Trophoblast cell (in vitro differentiated cells and primary cell): ENCODE measurements at regions not wholly inside any gene's neighbourhood (a gene's known extent, or its start where the extent isn't known, plus 50 kb on each side); places are given as distances from the start of the nearest gene placed in this dataset.

Experiments used
- DNase-seq, 2 donors: peaks; one replicate each; pipeline ENCODE4 v3.0.0-alpha.2; 2016
- H2AFZ ChIP-seq: 2 replicates; pipeline ENCODE4 v1.6.1; 2013; ENCODE audit warnings: low read length, moderate library complexity, mild to moderate bottlenecking; ENCODE audit not compliant: insufficient read depth, poor library complexity
- H2AK5ac ChIP-seq: 2 replicates; pipeline ENCODE4 v1.6.1; 2013; ENCODE audit warnings: mild to moderate bottlenecking, low read length
- H2BK120ac ChIP-seq: 2 replicates; pipeline ENCODE4 v1.6.1; 2013; ENCODE audit warnings: low read length, mild to moderate bottlenecking, moderate library complexity; ENCODE audit not compliant: insufficient read depth, poor library complexity
- H2BK12ac ChIP-seq: 2 replicates; pipeline ENCODE4 v1.6.1; 2013; ENCODE audit warnings: mild to moderate bottlenecking, low read length, moderate library complexity
- H2BK5ac ChIP-seq: 2 replicates; pipeline ENCODE4 v1.6.1; 2013; ENCODE audit warnings: low read length, low read depth, moderate library complexity, mild to moderate bottlenecking; ENCODE audit not compliant: poor library complexity
- H3K14ac ChIP-seq: 2 replicates; pipeline ENCODE4 v1.6.1; 2013; ENCODE audit warnings: mild to moderate bottlenecking, low read length
- H3K18ac ChIP-seq: 2 replicates; pipeline ENCODE4 v1.6.1; 2013; ENCODE audit warnings: mild to moderate bottlenecking, low read length
- H3K23ac ChIP-seq: 2 replicates; pipeline ENCODE4 v1.6.1; 2013; ENCODE audit warnings: low read length
- H3K27ac ChIP-seq: 2 replicates; pipeline ENCODE4 v1.5.1; 2013; ENCODE audit warnings: low read depth, mild to moderate bottlenecking, inconsistent platforms, low read length, moderate library complexity
- H3K27me3 ChIP-seq: 2 replicates; pipeline ENCODE4 v1.6.1; 2013; ENCODE audit warnings: inconsistent platforms, mild to moderate bottlenecking, low read length, moderate library complexity; ENCODE audit not compliant: insufficient read depth
- H3K36me3 ChIP-seq, 2 experiments: 1 replicate in 1 of 2; 2 replicates in 1 of 2; pipeline ENCODE4 v1.6.1; 2013; ENCODE audit warnings: low read length in 2 of 2, mild to moderate bottlenecking in 2 of 2, moderate library complexity in 1 of 2; ENCODE audit not compliant: insufficient read depth in 2 of 2, control insufficient read depth in 1 of 2
- H3K4ac ChIP-seq: 2 replicates; pipeline ENCODE4 v1.6.1; 2013; ENCODE audit warnings: low read depth, mild to moderate bottlenecking, low read length, moderate library complexity
- H3K4me1 ChIP-seq, 2 experiments: 1 replicate in 1 of 2; 2 replicates in 1 of 2; pipeline ENCODE4 v1.6.1; 2013; ENCODE audit warnings: low read length in 2 of 2, mild to moderate bottlenecking in 2 of 2, moderate library complexity in 1 of 2; ENCODE audit not compliant: insufficient read depth in 2 of 2, control insufficient read depth in 1 of 2
- H3K4me2 ChIP-seq: 2 replicates; pipeline ENCODE4 v1.6.1; 2013; ENCODE audit warnings: inconsistent platforms, mild to moderate bottlenecking, low read length, moderate library complexity
- H3K4me3 ChIP-seq: 2 replicates; pipeline ENCODE4 v1.5.1; 2013; ENCODE audit warnings: mild to moderate bottlenecking, low read depth, low read length, inconsistent platforms
- H3K79me1 ChIP-seq: one replicate; pipeline ENCODE4 v1.6.1; 2013; ENCODE audit warnings: low read length
- H3K79me2 ChIP-seq: 2 replicates; pipeline ENCODE4 v1.6.1; 2013; ENCODE audit warnings: low read length, mild to moderate bottlenecking; ENCODE audit not compliant: control insufficient read depth, insufficient read depth, poor library complexity
- H3K9ac ChIP-seq: 2 replicates; pipeline ENCODE4 v1.6.1; 2013; ENCODE audit warnings: mild to moderate bottlenecking, low read length
- H3K9me3 ChIP-seq: 2 replicates; pipeline ENCODE4 v1.6.1; 2013; ENCODE audit warnings: low read depth, mild to moderate bottlenecking, control low read depth, inconsistent platforms, low read length; ENCODE audit not compliant: insufficient read depth
- H4K12ac ChIP-seq: 2 replicates; pipeline ENCODE4 v1.6.1; 2013; ENCODE audit warnings: low read depth, mild to moderate bottlenecking, low read length, moderate library complexity
- H4K8ac ChIP-seq: 2 replicates; pipeline ENCODE4 v1.6.1; 2013; ENCODE audit warnings: low read depth, mild to moderate bottlenecking, low read length, moderate library complexity
- H4K91ac ChIP-seq: one replicate; pipeline ENCODE4 v1.6.1; 2013; ENCODE audit warnings: low read depth, mild to moderate bottlenecking, low read length, moderate library complexity
- WGBS: extraction: QIAGEN DNeasy Blood & Tissue Kit; methylation state at CpG from one replicate; pipeline ENCODE4 v1.1.7; 2013; ENCODE audit warnings: missing lambda C conversion rate; ENCODE audit not compliant: insufficient read length, insufficient coverage; ENCODE audit errors: extremely low coverage; 5-methylcytosine and 5-hydroxymethylcytosine counted together

DNA sequence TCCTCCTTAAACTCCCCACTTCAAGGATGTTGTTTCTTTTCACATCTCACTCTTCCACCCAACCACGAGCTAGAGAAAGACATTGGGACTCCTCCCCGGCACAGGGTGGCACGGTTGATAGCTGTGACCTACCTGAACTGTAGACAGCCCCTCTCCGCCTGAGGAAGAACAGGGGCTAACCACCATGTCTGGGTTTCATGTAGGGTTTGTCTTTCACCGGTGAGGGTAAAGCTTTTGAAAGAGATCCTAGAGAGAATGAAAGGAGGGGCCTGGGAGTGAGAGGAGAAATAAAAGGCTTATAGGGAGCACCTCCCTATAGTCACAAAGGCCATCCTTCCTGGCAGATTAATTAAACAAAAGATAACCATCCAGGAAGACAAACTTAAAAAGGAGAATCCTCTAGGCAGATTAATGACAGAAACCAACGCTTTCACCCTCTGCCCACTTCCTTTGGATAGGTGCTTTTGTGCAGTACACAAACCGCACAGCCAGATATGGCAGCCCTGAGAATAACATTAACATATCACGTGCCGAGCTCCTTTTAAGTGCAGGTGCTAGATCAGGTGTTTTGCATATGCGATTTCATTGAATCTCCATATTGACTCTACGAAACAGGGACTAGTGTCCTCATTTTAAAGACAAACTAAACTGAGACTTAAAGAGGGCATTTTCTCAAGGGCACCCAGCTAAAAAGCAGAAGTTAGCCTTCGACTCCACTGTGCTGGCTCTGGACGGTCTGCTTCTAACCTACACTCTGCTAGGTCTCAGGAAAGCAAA lies 178.1 kb upstream of the RUNX1 start:
- no peak overlapping the region for H3K14ac ChIP-seq
- H2AFZ ChIP-seq = no peak overlapping the region
- no peaks in the 10 kb centered on the region for H3K36me3 ChIP-seq
- H4K12ac ChIP-seq = no peak overlapping the region
- H3K23ac ChIP-seq = no peak overlapping the region
- H3K4me1 ChIP-seq = peaks cover 6 to 12% of the 10 kb centered on the region in 2 experiments
- H2BK120ac ChIP-seq = no peak overlapping the region
- H3K9ac ChIP-seq = no peak overlapping the region
- H3K79me1 ChIP-seq = peaks cover 5% of the 10 kb centered on the region
- no peak overlapping the region for H3K4ac ChIP-seq
- H2AK5ac ChIP-seq = no peak overlapping the region
- H4K8ac ChIP-seq = no peak overlapping the region
- H3K79me2 ChIP-seq = no peaks in the 10 kb centered on the region
- H2BK12ac ChIP-seq = no peak overlapping the region
- no peaks in the 10 kb centered on the region for H3K27me3 ChIP-seq
- no peak overlapping the region for H2BK5ac ChIP-seq
- no peak for DNase-seq
- no CpG with 5 or more reads among the region's 13 CpGs for WGBS
- no peak overlapping the region for H3K27ac ChIP-seq
- H3K4me3 ChIP-seq = no peak overlapping the region
- H3K18ac ChIP-seq = no peak overlapping the region
- H3K4me2 ChIP-seq = no peak overlapping the region
- peaks cover 2% of the 10 kb centered on the region for H3K9me3 ChIP-seq
- no peak overlapping the region for H4K91ac ChIP-seq

GRCh38 chr21:35226328-35226727 lies 177.2 kb upstream of the RUNX1 start:
- Histone ChIP-seq H3K4me1 (peaks cover 6 to 12% of the 10 kb centered on the region in 2 experiments), H2BK120ac (no peak overlapping the region), H2BK12ac (no peak overlapping the region)

DNA sequence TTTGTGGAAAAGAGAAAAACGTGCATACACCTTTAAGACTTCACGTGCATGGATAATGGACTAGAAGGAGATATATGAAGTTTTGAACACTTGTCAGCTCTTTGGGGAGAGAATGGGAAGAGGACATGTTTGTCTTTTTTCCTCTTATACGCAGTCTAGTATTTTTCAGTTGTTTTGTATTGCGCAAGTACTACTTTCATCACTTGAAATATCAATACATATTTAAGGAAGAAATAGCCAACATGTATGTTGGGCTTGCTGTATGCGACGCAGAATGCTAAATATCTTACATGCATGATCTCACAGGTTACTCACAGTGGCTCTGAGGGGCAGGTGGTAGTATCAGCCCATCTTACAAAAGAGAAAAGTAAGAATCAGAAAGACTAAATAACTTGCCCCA lies 176.5 kb upstream of the RUNX1 start:
- DNase-seq = no peak
- WGBS = no CpG with 5 or more reads among the region's 6 CpGs
- no peak overlapping the region for H2BK5ac ChIP-seq

More at GRCh38 chr21:35226328-35226727, 177.2 kb upstream of the RUNX1 start:
- Histone ChIP-seq H3K4me3 (no peak overlapping the region), H3K36me3 (no peaks in the 10 kb centered on the region), H3K4ac (no peak overlapping the region), H3K18ac (no peak overlapping the region), H2BK5ac (no peak overlapping the region), H3K9me3 (peaks cover 2% of the 10 kb centered on the region), H3K14ac (no peak overlapping the region), H3K4me2 (peak overlapping the region; percentile 11), H4K91ac (no peak overlapping the region), H4K8ac (no peak overlapping the region), H3K27me3 (no peaks in the 10 kb centered on the region), H3K23ac (no peak overlapping the region), H2AFZ (no peak overlapping the region), H4K12ac (no peak overlapping the region), H3K27ac (no peak overlapping the region), H3K79me1 (peaks cover 2% of the 10 kb centered on the region), H3K79me2 (no peaks in the 10 kb centered on the region), H3K9ac (no peak overlapping the region), H2AK5ac (no peak overlapping the region)
- DNase-seq = no peak
- WGBS = no CpG with 5 or more reads among the region's 6 CpGs

GRCh38 chr21:35223480-35224156 lies 174.5 kb upstream of the RUNX1 start:
- Histone ChIP-seq H3K27me3 (no peaks in the 10 kb centered on the region), H3K9me3 (peaks cover 2% of the 10 kb centered on the region), H4K91ac (no peak overlapping the region), H3K36me3 (no peaks in the 10 kb centered on the region), H2AK5ac (no peak overlapping the region), H3K27ac (no peak overlapping the region), H2BK5ac (no peak overlapping the region), H2BK12ac (no peak overlapping the region), H3K79me1 (peaks cover 2% of the 10 kb centered on the region), H3K4ac (no peak overlapping the region), H3K18ac (no peak overlapping the region), H4K12ac (no peak overlapping the region), H3K79me2 (no peaks in the 10 kb centered on the region), H3K9ac (no peak overlapping the region), H3K23ac (no peak overlapping the region), H2BK120ac (no peak overlapping the region), H3K4me2 (no peak overlapping the region), H4K8ac (no peak overlapping the region), H2AFZ (no peak overlapping the region), H3K4me1 (peaks cover 6 to 9% of the 10 kb centered on the region in 2 experiments), H3K14ac (no peak overlapping the region), H3K4me3 (no peak overlapping the region)
- no CpG with 5 or more reads among the region's 6 CpGs for WGBS
- DNase-seq = peak in 1 of 2 donors; percentile 44

More for the DNA sequence above, 176.5 kb upstream of the RUNX1 start:
- Histone ChIP-seq H3K79me1 (peaks cover 2% of the 10 kb centered on the region), H3K4me1 (peaks cover 6 to 12% of the 10 kb centered on the region in 2 experiments), H3K4me2 (no peak overlapping the region), H4K8ac (no peak overlapping the region), H3K4me3 (no peak overlapping the region), H3K27ac (no peak overlapping the region), H4K91ac (peak overlapping the region; percentile 31), H3K23ac (no peak overlapping the region), H3K36me3 (no peaks in the 10 kb centered on the region), H3K14ac (no peak overlapping the region), H2AK5ac (no peak overlapping the region), H3K79me2 (no peaks in the 10 kb centered on the region), H3K18ac (no peak overlapping the region), H2BK12ac (no peak overlapping the region), H2AFZ (no peak overlapping the region), H3K9ac (no peak overlapping the region), H3K4ac (no peak overlapping the region), H3K27me3 (no peaks in the 10 kb centered on the region), H3K9me3 (peaks cover 2% of the 10 kb centered on the region), H4K12ac (no peak overlapping the region), H2BK120ac (no peak overlapping the region)
